Endothelial cell of umbilical vein (primary cell): ENCODE measurements at regions not wholly inside any gene's neighbourhood (a gene's known extent, or its start where the extent isn't known, plus 50 kb on each side); places are given as distances from the start of the nearest gene placed in this dataset.

Experiments
- BruUV-seq: library from RNA; stranded (reverse); fragments of 400-500 nt; replicated peaks from 2 replicates; lab custom pipeline; 2021; lab: Mats Ljungman, UMichigan
- CTCF ChIA-PET: fragments of 300-600, 350-600 bp; sonication (Branson Sonifier 250); formaldehyde crosslinking; loops from one replicate; lab custom pipeline; 2021; ENCODE audit warnings: antibody characterized with exemption, inconsistent platforms; lab: Charles Lee
- POLR2A ChIA-PET: fragments of 300-600, 350-600 bp; sonication (Branson Sonifier 250); formaldehyde crosslinking; loops from one replicate; lab custom pipeline; 2021; ENCODE audit warnings: antibody characterized with exemption, inconsistent platforms; lab: Charles Lee
- DNase-seq: peaks from one replicate; pipeline ENCODE4 v3.0.0-alpha.2; 2011; ENCODE audit warnings: low read depth, low spot score
- FAIRE-seq: peaks from 2 replicates; lab custom pipeline; 2011; peaks lifted over from hg19 to GRCh38; lab: Jason Lieb, UNC
- H2AFZ ChIP-seq: 2 replicates; pipeline ENCODE4 v1.6.0; 2012; ENCODE audit warnings: low read depth, low read length, control low read depth, inconsistent platforms
- H3K27ac ChIP-seq: 2 replicates; pipeline ENCODE4 v1.5.1; 2011; ENCODE audit warnings: low read depth, mild to moderate bottlenecking, control low read depth, low read length, moderate library complexity; ENCODE audit not compliant: insufficient read depth
- H3K27me3 ChIP-seq, 2 experiments: 2 replicates each; pipeline versions ENCODE4 v1.6.0 to v1.6.1; 2011; ENCODE audit warnings: low read length in 2 of 2, mixed read lengths in 1 of 2; ENCODE audit not compliant: control insufficient read depth in 2 of 2, insufficient read depth in 2 of 2
- H3K36me3 ChIP-seq, 2 experiments: 2 replicates in 1 of 2; 3 replicates in 1 of 2; pipeline ENCODE4 v1.5.1; 2011; ENCODE audit warnings: low read length in 2 of 2, mild to moderate bottlenecking in 1 of 2, moderate library complexity in 1 of 2; ENCODE audit not compliant: control insufficient read depth in 2 of 2, insufficient read depth in 2 of 2; ENCODE audit errors: extremely low read depth in 1 of 2
- H3K4me1 ChIP-seq: 3 replicates; pipeline ENCODE4 v1.5.1; 2011; ENCODE audit warnings: mild to moderate bottlenecking, low read length; ENCODE audit not compliant: control insufficient read depth, insufficient read depth; ENCODE audit errors: extremely low read depth
- H3K4me2 ChIP-seq: 2 replicates; pipeline ENCODE4 v1.6.1; 2011; ENCODE audit warnings: low read length, control low read depth, mixed read lengths; ENCODE audit not compliant: insufficient read depth
- H3K4me3 ChIP-seq, 3 experiments: fragments of 200-600 bp in 1 of 3; sonication (generic), shearing (Covaris generic) in 1 of 3; replicated peaks in 1 of 3; 2 replicates each; pipeline ENCODE4 v1.5.1; 2011 to 2016; ENCODE audit warnings: control low read depth in 3 of 3, low read length in 3 of 3, mild to moderate bottlenecking in 2 of 3, inconsistent platforms in 1 of 3, low read depth in 1 of 3, moderate library complexity in 1 of 3; ENCODE audit not compliant: insufficient read depth in 1 of 3
- H3K79me2 ChIP-seq: 2 replicates; pipeline ENCODE4 v1.6.0; 2012; ENCODE audit warnings: low read length, inconsistent platforms; ENCODE audit not compliant: control insufficient read depth, insufficient read depth
- H3K9ac ChIP-seq: replicated peaks from 2 replicates; pipeline ENCODE3; 2011; ENCODE audit warnings: low read length, control low read depth; ENCODE audit not compliant: insufficient read depth; ENCODE audit errors: extremely low read depth
- H3K9me1 ChIP-seq: replicated peaks from 3 replicates; pipeline ENCODE4 v1.6.0; 2011; ENCODE audit warnings: mild to moderate bottlenecking, low read length; ENCODE audit not compliant: control insufficient read depth, insufficient read depth; ENCODE audit errors: extremely low read depth
- H3K9me3 ChIP-seq: replicated peaks from 2 replicates; pipeline ENCODE4 v1.5.1; 2012; ENCODE audit warnings: low read length, inconsistent platforms; ENCODE audit not compliant: control insufficient read depth, insufficient read depth
- H4K20me1 ChIP-seq: replicated peaks from 2 replicates; pipeline ENCODE3; 2011; ENCODE audit warnings: mild to moderate bottlenecking, low read length; ENCODE audit not compliant: control insufficient read depth, insufficient read depth; ENCODE audit errors: extremely low read depth
- FOS ChIP-seq: IDR thresholded peaks from 2 replicates; pipeline ENCODE4 v1.6.1; 2011; ENCODE audit warnings: mild to moderate bottlenecking, low read length, moderate library complexity, borderline replicate concordance; ENCODE audit not compliant: insufficient read depth
- JUN ChIP-seq: IDR thresholded peaks from 2 replicates; pipeline ENCODE4 v1.6.1; 2011; ENCODE audit warnings: borderline replicate concordance, low read depth; ENCODE audit not compliant: insufficient read length, insufficient read depth
- POLR2A ChIP-seq: IDR thresholded peaks from 2 replicates; pipeline ENCODE4 v1.6.1; 2012; ENCODE audit warnings: low read depth, mild to moderate bottlenecking, control low read depth, low read length
- dilution Hi-C: fragments of 300-500 bp; cut with MboI; formaldehyde crosslinking; loops from one replicate; pipeline ENCODE4 v1.15.0; 2019; ENCODE audit warnings: low sequenced_read_pairs; ENCODE audit not compliant: extremely low pct_ligation_motif_present
- intact Hi-C: fragments of 100-400 bp; cut with micrococcal nuclease; formaldehyde crosslinking; loops from one replicate; pipeline ENCODE4 v1.10.0; 2022
- TF ChIP-seq, protein P1 (sequence below): IDR thresholded peaks from 2 replicates; pipeline ENCODE4 v1.6.1; 2011; ENCODE audit not compliant: insufficient read depth, insufficient read length
- TF ChIP-seq, protein P2 (sequence below), 2 donors: IDR thresholded peaks; 1 replicate in 1 of 2; 2 replicates in 1 of 2; pipeline ENCODE4 v1.5.1; 2011; ENCODE audit warnings: low read length in 2 of 2, mild to moderate bottlenecking in 2 of 2, moderate library complexity in 2 of 2, control low read depth in 1 of 2, inconsistent platforms in 1 of 2, low read depth in 1 of 2; ENCODE audit not compliant: insufficient read depth in 1 of 2; ENCODE audit errors: extremely low read depth in 1 of 2

- ChIA-PET CTCF (no interaction called here), POLR2A (no interaction called here)
- no peak overlapping the region for H3K27ac ChIP-seq
- dilution Hi-C loops, result no loop called here
- TF ChIP-seq POLR2A, result no peak
- no peak for TF ChIP-seq JUN
- TF ChIP-seq, protein P1, sequence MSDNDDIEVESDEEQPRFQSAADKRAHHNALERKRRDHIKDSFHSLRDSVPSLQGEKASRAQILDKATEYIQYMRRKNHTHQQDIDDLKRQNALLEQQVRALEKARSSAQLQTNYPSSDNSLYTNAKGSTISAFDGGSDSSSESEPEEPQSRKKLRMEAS, result no peak
- TF ChIP-seq, protein P2, sequence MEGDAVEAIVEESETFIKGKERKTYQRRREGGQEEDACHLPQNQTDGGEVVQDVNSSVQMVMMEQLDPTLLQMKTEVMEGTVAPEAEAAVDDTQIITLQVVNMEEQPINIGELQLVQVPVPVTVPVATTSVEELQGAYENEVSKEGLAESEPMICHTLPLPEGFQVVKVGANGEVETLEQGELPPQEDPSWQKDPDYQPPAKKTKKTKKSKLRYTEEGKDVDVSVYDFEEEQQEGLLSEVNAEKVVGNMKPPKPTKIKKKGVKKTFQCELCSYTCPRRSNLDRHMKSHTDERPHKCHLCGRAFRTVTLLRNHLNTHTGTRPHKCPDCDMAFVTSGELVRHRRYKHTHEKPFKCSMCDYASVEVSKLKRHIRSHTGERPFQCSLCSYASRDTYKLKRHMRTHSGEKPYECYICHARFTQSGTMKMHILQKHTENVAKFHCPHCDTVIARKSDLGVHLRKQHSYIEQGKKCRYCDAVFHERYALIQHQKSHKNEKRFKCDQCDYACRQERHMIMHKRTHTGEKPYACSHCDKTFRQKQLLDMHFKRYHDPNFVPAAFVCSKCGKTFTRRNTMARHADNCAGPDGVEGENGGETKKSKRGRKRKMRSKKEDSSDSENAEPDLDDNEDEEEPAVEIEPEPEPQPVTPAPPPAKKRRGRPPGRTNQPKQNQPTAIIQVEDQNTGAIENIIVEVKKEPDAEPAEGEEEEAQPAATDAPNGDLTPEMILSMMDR (IDR thresholded peaks at IDR 0.05; ENCODE audit: extremely low read depth in 1 of 2, insufficient read depth in 1 of 2, low read depth in 1 of 2, low read length in 2 of 2), result no peak
- no peak for TF ChIP-seq FOS
- H3K4me1 ChIP-seq, result no peaks in the 10 kb centered on the region
- intact Hi-C loops, result no loop called here
- no peaks in the 10 kb centered on the region for H3K9me3 ChIP-seq
- DNase-seq (no peak), FAIRE-seq (no peak)
- no peaks in the 10 kb centered on the region for H3K9me1 ChIP-seq
- BruUV-seq, result no TSS peak
- H4K20me1 ChIP-seq, result no peaks in the 10 kb centered on the region
- no peaks in the 10 kb centered on the region for H3K79me2 ChIP-seq
- no peaks in the 10 kb centered on the region for H3K36me3 ChIP-seq
- no peak overlapping the region for H3K9ac ChIP-seq
- H3K4me3 ChIP-seq, result no peak overlapping the region
- no peaks in the 10 kb centered on the region for H3K27me3 ChIP-seq
- no peak overlapping the region for H2AFZ ChIP-seq
- H3K4me2 ChIP-seq, result no peak overlapping the region
Observed at GRCh38 chr10:124321433-124322089, 97.2 kb downstream of the OAT start.
